GM21367 (cell line): ENCODE measurements at regions not wholly inside any gene's neighbourhood (a gene's known extent, or its start where the extent isn't known, plus 50 kb on each side); places are given as distances from the start of the nearest gene placed in this dataset.
"Not testable (repeated sequence)": the region's sequence is repeated elsewhere in the genome, so short reads cannot be mapped to it uniquely, and the experiment has no call there.

Source experiments
- ATAC-seq: cut with Tn5 transposase; IDR thresholded peaks from one replicate; pipeline ENCODE4 v1.9.1; 2021; ENCODE audit not compliant: unreplicated experiment

DNA sequence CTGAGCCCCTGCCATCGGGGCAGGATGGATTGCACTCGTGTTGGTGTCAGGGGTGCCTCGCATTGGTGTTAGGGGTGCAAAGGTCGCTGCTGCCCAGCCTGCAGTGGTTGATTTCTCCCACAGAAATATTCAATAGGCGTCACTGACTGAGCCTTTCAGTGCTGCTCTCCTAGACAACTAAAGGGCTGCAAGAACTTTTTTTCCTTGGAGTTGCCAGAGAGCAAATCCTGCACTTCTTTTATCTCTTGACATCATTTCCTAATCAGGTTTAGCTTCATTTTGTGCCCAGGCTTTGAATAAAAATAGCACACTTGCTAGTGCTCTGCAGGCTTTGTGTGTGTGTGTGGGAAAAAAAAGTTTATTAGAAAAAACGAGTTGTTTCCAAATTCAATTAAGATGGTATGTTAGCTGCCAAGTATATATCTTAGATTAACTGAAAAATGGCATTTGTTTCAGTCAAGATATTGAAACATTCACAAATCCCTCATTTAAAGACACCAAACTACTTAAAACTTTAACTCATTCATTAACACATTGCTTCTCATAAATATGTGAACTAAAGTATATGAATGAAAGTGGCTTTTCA lies 125.6 kb downstream of the SOCS6 start:
- no peak for ATAC-seq

GRCh38 chr18:70413455-70413854 lies 124.6 kb downstream of the SOCS6 start:
- ATAC-seq: no peak

GRCh38 chr18:70411876-70412435 lies 123.1 kb downstream of the SOCS6 start:
- ATAC-seq: no peak

GRCh38 chr18:70411307-70411706 lies 122.5 kb downstream of the SOCS6 start:
- no peak for ATAC-seq

- ATAC-seq: no peak
Measured at GRCh38 chr18:70405052-70405451, 116.2 kb downstream of the SOCS6 start.

DNA sequence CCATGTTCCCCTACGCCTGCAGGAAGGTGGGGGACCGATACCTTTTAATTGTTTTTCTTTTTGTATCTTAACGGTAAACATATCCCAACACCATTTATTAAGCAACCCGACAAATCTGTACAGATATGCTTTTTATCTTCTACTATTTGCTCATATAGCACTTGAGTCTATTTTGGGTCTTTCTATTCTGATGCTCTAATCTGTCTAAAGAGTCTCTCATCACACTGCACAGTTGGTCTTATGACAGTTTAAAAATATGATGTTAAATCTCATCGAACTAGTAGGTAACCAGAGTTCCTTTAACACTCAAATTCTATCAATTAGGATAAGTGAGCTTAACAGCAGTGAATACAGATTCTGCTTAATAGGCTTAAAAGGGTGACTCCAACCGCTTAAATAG lies 111.6 kb downstream of the SOCS6 start:
- ATAC-seq: no peak

GRCh38 chr18:70398076-70398475 lies 109.2 kb downstream of the SOCS6 start:
- no peak for ATAC-seq

GRCh38 chr18:70397259-70397925 lies 108.5 kb downstream of the SOCS6 start:
- ATAC-seq: no peak

DNA sequence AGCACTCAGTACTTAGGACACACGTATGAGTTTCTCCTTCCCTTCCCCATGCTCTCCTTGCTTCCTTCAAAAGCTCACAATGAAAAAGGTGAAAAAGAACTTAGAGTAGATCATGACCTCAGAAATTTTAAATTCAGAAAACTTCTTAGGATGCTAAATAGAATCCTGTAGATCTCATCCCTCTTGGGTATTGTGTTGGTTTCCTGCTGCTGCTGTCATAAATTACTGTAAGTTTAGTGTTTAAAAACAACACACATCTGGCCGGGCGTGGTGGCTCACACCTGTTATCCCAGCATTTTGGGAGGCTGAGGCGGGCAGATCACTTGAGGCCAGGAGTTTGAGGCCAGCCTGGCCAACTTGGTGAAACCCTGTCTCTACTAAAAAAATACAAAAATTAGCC lies 106.9 kb downstream of the SOCS6 start:
- not testable (repeated sequence) for ATAC-seq

DNA sequence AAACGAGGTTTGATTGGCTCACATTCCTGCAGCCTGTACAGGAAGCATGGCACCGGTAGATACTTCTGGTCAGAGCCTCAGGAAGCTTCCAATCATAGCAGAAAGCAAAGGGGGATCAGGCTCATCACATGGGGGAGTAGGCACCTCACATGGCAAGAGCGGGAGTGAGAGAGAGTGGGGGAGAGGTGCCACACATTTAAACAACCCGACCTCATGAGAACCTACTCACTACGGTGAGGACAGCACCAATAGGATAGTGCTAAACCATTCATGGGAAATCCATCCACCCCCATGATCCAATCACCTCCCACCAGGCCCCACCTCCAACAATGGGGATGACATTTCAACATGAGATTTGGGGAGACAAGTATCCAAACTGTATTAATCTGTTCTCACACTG lies 105.8 kb downstream of the SOCS6 start:
- no peak for ATAC-seq

- ATAC-seq: no peak
Measured at GRCh38 chr18:70390371-70391090, 101.7 kb downstream of the SOCS6 start.

GRCh38 chr18:70389036-70389435 lies 100.2 kb downstream of the SOCS6 start:
- ATAC-seq: not testable (repeated sequence)

- ATAC-seq: no peak
Measured at GRCh38 chr18:70387027-70387426, 98.2 kb downstream of the SOCS6 start.

- no peak for ATAC-seq
Measured at GRCh38 chr18:70386582-70386981, 97.7 kb downstream of the SOCS6 start.

GRCh38 chr18:70385474-70385873 lies 96.6 kb downstream of the SOCS6 start:
- ATAC-seq: no peak

GRCh38 chr18:70384181-70384790 lies 95.4 kb downstream of the SOCS6 start:
- ATAC-seq: no peak

GRCh38 chr18:70382992-70383717 lies 94.3 kb downstream of the SOCS6 start:
- no peak for ATAC-seq

DNA sequence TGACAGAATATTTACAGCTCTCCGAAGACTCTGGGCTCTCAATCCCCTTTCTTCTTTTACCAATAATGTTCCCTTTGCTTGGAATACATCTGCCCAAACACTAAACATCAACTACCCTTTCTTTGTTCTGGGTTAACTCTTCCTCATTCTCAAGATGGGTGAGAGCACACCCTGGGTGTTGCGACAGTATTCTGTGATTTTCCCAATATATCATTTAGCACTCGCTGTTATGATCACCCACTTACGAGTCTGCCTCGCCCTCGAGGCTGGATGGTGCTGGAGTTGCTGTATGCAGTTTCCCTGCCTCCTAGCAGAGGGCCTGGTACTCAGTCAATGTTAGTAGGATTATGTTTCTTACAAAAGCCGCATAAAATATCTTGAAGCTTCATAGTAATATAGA lies 93.2 kb downstream of the SOCS6 start:
- no peak for ATAC-seq

DNA sequence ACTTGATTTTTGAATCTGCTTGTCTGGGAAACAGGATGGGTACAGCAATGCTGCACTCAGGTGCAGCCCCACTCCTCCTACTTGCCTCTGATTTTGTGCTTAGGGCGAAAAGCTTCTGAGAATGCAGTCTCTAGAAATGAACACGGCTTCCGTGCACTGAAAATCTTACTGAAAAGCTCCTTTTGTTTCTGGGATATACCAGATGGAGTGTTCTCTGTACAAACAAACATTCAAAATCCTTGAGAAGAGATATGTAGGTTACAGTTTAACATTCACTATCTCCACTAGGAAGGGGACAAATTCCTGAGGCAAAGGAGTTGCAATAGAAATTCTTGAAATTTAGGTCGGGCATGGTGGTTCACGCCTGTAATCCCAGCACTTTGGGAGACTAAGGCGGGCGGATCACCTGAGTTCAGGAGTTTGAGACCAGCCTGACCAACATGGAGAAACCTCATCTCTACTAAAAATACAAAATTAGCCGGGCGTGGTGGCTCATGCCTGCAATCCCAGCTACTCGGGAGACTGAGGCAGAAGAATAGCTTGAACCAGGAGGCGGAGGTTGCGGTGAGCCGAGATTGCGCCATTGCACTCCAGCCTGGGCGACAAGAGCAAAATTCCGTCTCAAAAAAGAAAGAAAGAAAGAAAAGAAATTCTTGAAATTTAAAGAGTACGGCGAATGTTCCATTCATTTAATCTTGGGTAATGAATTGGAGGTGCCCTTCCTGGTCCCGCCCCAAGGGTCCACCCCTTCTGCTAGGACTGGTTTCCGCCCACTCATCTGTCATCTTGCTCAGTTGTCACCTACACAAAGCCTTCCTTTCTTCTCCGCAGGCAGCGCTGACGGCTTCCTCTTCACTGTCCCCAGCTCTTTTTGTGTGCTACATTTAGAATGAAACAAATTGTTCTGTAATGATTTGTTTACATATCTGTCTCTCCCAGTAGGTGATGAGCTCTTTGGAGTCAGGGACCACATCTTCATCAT lies 92.4 kb downstream of the SOCS6 start:
- no peak for ATAC-seq
